DMS79 treated with DMSO at 0.1 percent for 48 hours (cell line): ENCODE measurements at regions not wholly inside any gene's neighbourhood (a gene's known extent, or its start where the extent isn't known, plus 50 kb on each side); places are given as distances from the start of the nearest gene placed in this dataset.
"Not testable (repeated sequence)": the region's sequence is repeated elsewhere in the genome, so short reads cannot be mapped to it uniquely, and the experiment has no call there.

ENCODE experiments used
- DNase-seq: peaks from one replicate; lab custom pipeline; 2025; lab: John Stamatoyannopoulos, UW

- DNase-seq: not testable (repeated sequence)
These were observed 135.6 kb downstream of the TRIM43 start for GRCh38 chr2:95727420-95727819.

GRCh38 chr2:95728878-95729596 is 137.2 kb downstream of the TRIM43 start:
- DNase-seq: peak; percentile 68

GRCh38 chr2:95729597-95729955 is 137.8 kb downstream of the TRIM43 start:
- no peak for DNase-seq

- DNase-seq: no peak
These were observed 139.0 kb downstream of the TRIM43 start for GRCh38 chr2:95730813-95731212.

- no peak for DNase-seq
These were observed 143.4 kb downstream of the TRIM43 start for GRCh38 chr2:95734976-95735890.

GRCh38 chr2:95738301-95738700 is 146.5 kb downstream of the TRIM43 start:
- DNase-seq: no peak

GRCh38 chr2:95752126-95752525 is 160.3 kb downstream of the TRIM43 start:
- DNase-seq: not testable (repeated sequence)

GRCh38 chr2:95753812-95754211 is 162.0 kb downstream of the TRIM43 start:
- DNase-seq: not testable (repeated sequence)

- not testable (repeated sequence) for DNase-seq
These were observed 162.4 kb downstream of the TRIM43 start for GRCh38 chr2:95754213-95754612.

- not testable (repeated sequence) for DNase-seq
These were observed 163.2 kb downstream of the TRIM43 start for GRCh38 chr2:95754819-95755563.

GRCh38 chr2:95755956-95756669 is 164.3 kb downstream of the TRIM43 start:
- DNase-seq: not testable (repeated sequence)

GRCh38 chr2:95757988-95758387 is 166.2 kb downstream of the TRIM43 start:
- DNase-seq: no peak

- no peak for DNase-seq
These were observed 167.9 kb downstream of the TRIM43 start for GRCh38 chr2:95759481-95760246.

- no peak for DNase-seq
These were observed 169.2 kb downstream of the TRIM43 start for GRCh38 chr2:95760806-95761525.

GRCh38 chr2:95761556-95761955 is 169.8 kb downstream of the TRIM43 start:
- no peak for DNase-seq

GRCh38 chr2:95762023-95763021 is 170.5 kb downstream of the TRIM43 start:
- not testable (repeated sequence) for DNase-seq

GRCh38 chr2:95763074-95763473 is 171.3 kb downstream of the TRIM43 start:
- not testable (repeated sequence) for DNase-seq

- DNase-seq: not testable (repeated sequence)
These were observed 173.2 kb downstream of the TRIM43 start for GRCh38 chr2:95764966-95765365.
